GM12872 (cell line): ENCODE measurements at regions not wholly inside any gene's neighbourhood (a gene's known extent, or its start where the extent isn't known, plus 50 kb on each side); places are given as distances from the start of the nearest gene placed in this dataset.

Source experiments
- CTCF ChIP-seq: IDR thresholded peaks from 3 replicates; pipeline ENCODE4 v1.5.1; 2011; ENCODE audit warnings: low read depth, mild to moderate bottlenecking, low read length, moderate library complexity; ENCODE audit not compliant: insufficient read depth

GRCh38 chr13:73633817-73634460, 500.3 kb downstream of the KLF12 start:
- no peak for TF ChIP-seq CTCF

- no peak for TF ChIP-seq CTCF
These were observed 502.8 kb downstream of the KLF12 start for GRCh38 chr13:73631411-73631810.

- no peak for TF ChIP-seq CTCF
These were observed 508.5 kb downstream of the KLF12 start for GRCh38 chr13:73625562-73626339.

GRCh38 chr13:73623281-73623680, 510.9 kb downstream of the KLF12 start:
- no peak for TF ChIP-seq CTCF

- no peak for TF ChIP-seq CTCF
These were observed 511.8 kb downstream of the KLF12 start for GRCh38 chr13:73622381-73622780.

- TF ChIP-seq CTCF, result no peak
These were observed 515.8 kb downstream of the KLF12 start for GRCh38 chr13:73618275-73618865.

- no peak for TF ChIP-seq CTCF
These were observed 517.3 kb downstream of the KLF12 start for GRCh38 chr13:73616861-73617260.
